ENCODE measurements at regions not wholly inside any gene's neighbourhood (a gene's known extent, or its start where the extent isn't known, plus 50 kb on each side); places are given as distances from the start of the nearest gene placed in this dataset.
"Not testable (repeated sequence)": the region's sequence is repeated elsewhere in the genome, so short reads cannot be mapped to it uniquely, and the experiment has no call there.

GRCh38 chr12:11482955-11483354 is 87.6 kb upstream of the PRB2 start:
- Histone ChIP-seq H3K27ac (no peak overlapping the region), H3K36me3 (no peaks in the 10 kb centered on the region), H3K27me3 (no peaks in the 10 kb centered on the region), H3K4me1 (no peaks in the 10 kb centered on the region), H3K4me3 (no peak overlapping the region), H3K9me3 (no peaks in the 10 kb centered on the region)
- DNase-seq, result no peak
- TF ChIP-seq POLR2A (IDR thresholded peaks at IDR 0.05), result no peak
- TF ChIP-seq, protein P1, sequence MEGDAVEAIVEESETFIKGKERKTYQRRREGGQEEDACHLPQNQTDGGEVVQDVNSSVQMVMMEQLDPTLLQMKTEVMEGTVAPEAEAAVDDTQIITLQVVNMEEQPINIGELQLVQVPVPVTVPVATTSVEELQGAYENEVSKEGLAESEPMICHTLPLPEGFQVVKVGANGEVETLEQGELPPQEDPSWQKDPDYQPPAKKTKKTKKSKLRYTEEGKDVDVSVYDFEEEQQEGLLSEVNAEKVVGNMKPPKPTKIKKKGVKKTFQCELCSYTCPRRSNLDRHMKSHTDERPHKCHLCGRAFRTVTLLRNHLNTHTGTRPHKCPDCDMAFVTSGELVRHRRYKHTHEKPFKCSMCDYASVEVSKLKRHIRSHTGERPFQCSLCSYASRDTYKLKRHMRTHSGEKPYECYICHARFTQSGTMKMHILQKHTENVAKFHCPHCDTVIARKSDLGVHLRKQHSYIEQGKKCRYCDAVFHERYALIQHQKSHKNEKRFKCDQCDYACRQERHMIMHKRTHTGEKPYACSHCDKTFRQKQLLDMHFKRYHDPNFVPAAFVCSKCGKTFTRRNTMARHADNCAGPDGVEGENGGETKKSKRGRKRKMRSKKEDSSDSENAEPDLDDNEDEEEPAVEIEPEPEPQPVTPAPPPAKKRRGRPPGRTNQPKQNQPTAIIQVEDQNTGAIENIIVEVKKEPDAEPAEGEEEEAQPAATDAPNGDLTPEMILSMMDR (IDR thresholded peaks at IDR 0.05), result no peak

DNA sequence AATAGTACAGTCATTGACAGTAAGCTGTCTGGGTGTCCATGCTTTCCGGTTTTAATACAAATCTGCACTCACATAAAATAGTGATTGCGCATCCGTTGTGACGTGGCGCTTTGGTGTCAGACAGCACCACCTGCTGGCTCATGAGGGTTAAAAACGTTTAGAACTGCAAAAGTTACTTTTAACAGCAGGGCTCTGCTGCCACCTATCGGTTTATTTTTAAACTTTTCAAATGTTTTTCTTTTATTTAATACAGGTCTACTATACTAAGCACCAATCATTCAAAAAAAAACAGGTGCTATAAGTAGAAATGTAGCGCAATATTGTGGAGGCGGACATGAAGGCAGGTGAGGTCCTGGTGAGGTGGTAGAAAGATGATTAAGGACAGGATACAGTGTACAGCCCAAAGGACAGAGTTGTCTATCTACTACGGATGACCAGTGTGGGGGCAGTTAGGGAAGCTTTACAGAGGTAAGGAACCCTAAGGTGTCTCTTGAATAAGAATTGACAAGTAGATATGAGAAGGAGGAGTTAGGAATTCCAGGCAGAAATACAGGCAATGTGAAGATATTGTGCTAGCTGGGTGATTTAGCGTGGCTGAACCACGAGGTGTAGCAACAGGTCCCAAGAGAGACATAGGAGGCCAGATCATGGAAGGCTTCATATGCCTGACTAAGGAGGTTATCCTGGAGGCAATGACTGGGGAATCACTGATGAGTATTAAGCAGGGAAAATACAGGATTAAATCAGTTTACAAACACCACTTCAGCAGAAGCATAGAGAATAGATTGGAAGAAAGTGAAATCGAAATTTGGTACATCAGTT is 91.5 kb upstream of the PRB2 start:
- TF ChIP-seq POLR2A (IDR thresholded peaks at IDR 0.05), result no peak
- TF ChIP-seq, protein P1 (IDR thresholded peaks at IDR 0.05), result peak; percentile 73 to 98 (median 96)
- Histone ChIP-seq H3K27ac (no peak overlapping the region), H3K9me3 (no peaks in the 10 kb centered on the region), H3K4me3 (no peak overlapping the region), H3K36me3 (no peaks in the 10 kb centered on the region), H3K4me1 (no peaks in the 10 kb centered on the region), H3K27me3 (no peaks in the 10 kb centered on the region)
- DNase-seq, result peak; percentile 61 to 88 (median 64)

DNA sequence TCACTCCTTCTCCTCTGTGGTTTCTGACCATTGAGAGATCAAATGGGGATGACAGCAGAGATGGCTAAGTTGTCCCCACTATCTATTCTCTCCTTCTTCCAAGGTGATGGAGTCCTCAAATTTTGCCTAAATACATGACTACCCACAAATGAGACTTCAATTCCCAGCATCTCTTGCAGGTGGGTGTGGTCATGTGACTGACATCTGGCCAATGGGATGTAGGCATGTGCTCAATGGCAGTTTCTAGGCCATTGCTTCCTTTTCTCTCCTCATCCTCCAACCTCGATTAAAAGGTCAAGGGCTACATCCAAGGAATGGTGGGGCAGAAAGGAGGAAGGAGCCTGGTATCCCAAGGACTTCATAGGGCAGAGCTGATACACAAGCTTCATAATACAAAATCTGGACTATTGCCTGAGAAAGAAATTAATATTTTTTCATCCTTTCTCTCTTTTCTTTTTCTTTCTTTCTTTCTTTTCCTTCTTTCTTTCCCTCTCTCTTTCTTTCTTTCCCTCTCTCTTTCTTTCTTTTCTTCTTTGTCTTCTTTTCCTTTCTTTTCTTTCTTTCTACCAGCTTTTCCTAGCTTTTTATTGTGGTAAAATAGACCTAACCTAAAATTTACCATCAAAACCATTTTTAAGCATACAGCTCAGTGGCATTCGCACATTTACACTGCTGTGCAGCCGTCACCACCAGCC is 100.9 kb upstream of the PRB2 start:
- Histone ChIP-seq H3K36me3 (no peaks in the 10 kb centered on the region), H3K27me3 (no peaks in the 10 kb centered on the region)

DNA sequence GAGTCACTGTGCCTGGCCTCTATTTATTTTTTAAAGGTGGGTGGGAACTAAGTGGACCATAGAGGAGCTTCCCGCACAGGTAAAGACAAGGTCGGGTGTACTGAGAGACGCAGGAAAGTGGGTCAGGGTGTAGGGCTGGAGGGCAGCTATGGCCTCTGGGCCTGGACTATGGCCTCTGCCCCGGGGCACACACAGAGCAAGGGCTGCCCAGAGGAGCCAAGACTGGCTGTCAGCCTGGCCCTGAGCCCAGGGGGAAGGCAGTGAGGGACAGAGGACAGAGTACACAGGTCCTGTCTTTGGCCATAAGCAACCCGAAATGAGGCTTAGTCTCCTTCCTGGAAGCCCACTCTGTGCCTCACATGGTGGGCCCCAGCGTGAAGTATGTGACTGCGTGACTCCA is 102.1 kb upstream of the PRB2 start:
- DNase-seq, result no peak
- no peak overlapping the region for H3K4me3 ChIP-seq
- H3K36me3 ChIP-seq, result no peaks in the 10 kb centered on the region
- no peaks in the 10 kb centered on the region for H3K27me3 ChIP-seq
- H3K27ac ChIP-seq, result no peak overlapping the region
- TF ChIP-seq, protein P1 (IDR thresholded peaks at IDR 0.05), result no peak
- TF ChIP-seq POLR2A (IDR thresholded peaks at IDR 0.05), result no peak
- no peaks in the 10 kb centered on the region for H3K4me1 ChIP-seq
- no peaks in the 10 kb centered on the region for H3K9me3 ChIP-seq

More for the DNA sequence above, 100.9 kb upstream of the PRB2 start:
- no peak for DNase-seq
- no peak overlapping the region for H3K4me3 ChIP-seq
- H3K27ac ChIP-seq, result no peak overlapping the region
- no peak for TF ChIP-seq POLR2A (IDR thresholded peaks at IDR 0.05)
- TF ChIP-seq, protein P1 (IDR thresholded peaks at IDR 0.05), result no peak
- no peaks in the 10 kb centered on the region for H3K4me1 ChIP-seq
- no peaks in the 10 kb centered on the region for H3K9me3 ChIP-seq

- H3K27me3 ChIP-seq, result no peaks in the 10 kb centered on the region
- no peaks in the 10 kb centered on the region for H3K9me3 ChIP-seq
These were observed 102.6 kb upstream of the PRB2 start for GRCh38 chr12:11497995-11498394.

DNA sequence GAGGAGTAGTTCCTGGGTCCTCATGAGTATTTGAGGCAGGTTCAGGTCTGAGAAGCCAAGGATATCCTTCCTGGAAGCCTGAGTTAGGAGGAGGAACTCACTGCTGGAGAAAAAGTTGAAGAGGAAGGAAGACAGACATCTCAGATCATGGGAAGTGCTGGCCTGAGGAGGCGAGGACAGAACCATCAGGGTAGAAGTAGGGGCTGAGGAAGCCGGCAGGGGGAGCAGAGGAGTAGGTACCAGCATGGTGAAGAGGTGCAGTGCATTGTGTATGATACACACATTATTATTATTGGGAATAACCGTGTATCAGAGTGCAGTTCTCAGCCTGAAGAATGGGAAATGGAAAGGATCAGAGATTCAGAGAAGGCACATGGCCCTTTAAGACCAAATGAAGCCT is 103.2 kb upstream of the PRB2 start:
- not testable (repeated sequence) for H3K9me3 ChIP-seq, H3K4me3 ChIP-seq, H3K27me3 ChIP-seq, H3K36me3 ChIP-seq, H3K27ac ChIP-seq, H3K4me1 ChIP-seq
- peak in 1 of 3 donors; percentile 20 for DNase-seq

More at GRCh38 chr12:11497995-11498394, 102.6 kb upstream of the PRB2 start:
- TF ChIP-seq, protein P1 (IDR thresholded peaks at IDR 0.05), result no peak
- Histone ChIP-seq H3K4me3 (no peak overlapping the region), H3K27ac (no peak overlapping the region), H3K4me1 (no peaks in the 10 kb centered on the region), H3K36me3 (no peaks in the 10 kb centered on the region)
- DNase-seq, result no peak
